HG03064 (cell line): ENCODE measurements at regions not wholly inside any gene's neighbourhood (a gene's known extent, or its start where the extent isn't known, plus 50 kb on each side); places are given as distances from the start of the nearest gene placed in this dataset.
"Not testable (repeated sequence)": the region's sequence is repeated elsewhere in the genome, so short reads cannot be mapped to it uniquely, and the experiment has no call there.

Experiments
- ATAC-seq: cut with Tn5 transposase; IDR thresholded peaks from one replicate; pipeline ENCODE4 v1.9.1; 2021; ENCODE audit warnings: low read depth; ENCODE audit not compliant: unreplicated experiment

GRCh38 chr14:55803873-55804553 lies 224.0 kb downstream of the KTN1 start:
- no peak for ATAC-seq

- ATAC-seq: no peak
These were observed 225.2 kb downstream of the KTN1 start for GRCh38 chr14:55805250-55805649.

GRCh38 chr14:55807053-55807880 lies 227.3 kb downstream of the KTN1 start:
- ATAC-seq: no peak

- no peak for ATAC-seq
These were observed 227.9 kb downstream of the KTN1 start for GRCh38 chr14:55807881-55808379.

GRCh38 chr14:55813630-55814029 lies 233.6 kb downstream of the KTN1 start:
- ATAC-seq: no peak

GRCh38 chr14:55814064-55814463 lies 234.1 kb downstream of the KTN1 start:
- ATAC-seq: no peak

- ATAC-seq: no peak
These were observed 234.9 kb downstream of the KTN1 start for GRCh38 chr14:55814873-55815272.

- no peak for ATAC-seq
These were observed 236.2 kb downstream of the KTN1 start for GRCh38 chr14:55816225-55816624.

- ATAC-seq: peak; percentile 87
These were observed 239.8 kb downstream of the KTN1 start for GRCh38 chr14:55819610-55820304.

- no peak for ATAC-seq
These were observed 242.9 kb downstream of the KTN1 start for GRCh38 chr14:55822906-55823305.

GRCh38 chr14:55832122-55832911 lies 252.3 kb downstream of the KTN1 start:
- ATAC-seq: no peak

GRCh38 chr14:55832974-55833373 lies 253.0 kb downstream of the KTN1 start:
- no peak for ATAC-seq

- no peak for ATAC-seq
These were observed 254.4 kb downstream of the KTN1 start for GRCh38 chr14:55834390-55834789.

- no peak for ATAC-seq
These were observed 256.0 kb downstream of the KTN1 start for GRCh38 chr14:55835985-55836384.

GRCh38 chr14:55837467-55837866 lies 257.5 kb downstream of the KTN1 start:
- no peak for ATAC-seq

GRCh38 chr14:55838529-55839052 lies 258.6 kb downstream of the KTN1 start:
- no peak for ATAC-seq

GRCh38 chr14:55839301-55839947 lies 259.4 kb downstream of the KTN1 start:
- ATAC-seq: not testable (repeated sequence)

GRCh38 chr14:55840821-55841220 lies 260.8 kb downstream of the KTN1 start:
- no peak for ATAC-seq

- no peak for ATAC-seq
These were observed 261.6 kb downstream of the KTN1 start for GRCh38 chr14:55841625-55842024.
